ENCODE measurements at regions not wholly inside any gene's neighbourhood (a gene's known extent, or its start where the extent isn't known, plus 50 kb on each side); places are given as distances from the start of the nearest gene placed in this dataset.

DNA sequence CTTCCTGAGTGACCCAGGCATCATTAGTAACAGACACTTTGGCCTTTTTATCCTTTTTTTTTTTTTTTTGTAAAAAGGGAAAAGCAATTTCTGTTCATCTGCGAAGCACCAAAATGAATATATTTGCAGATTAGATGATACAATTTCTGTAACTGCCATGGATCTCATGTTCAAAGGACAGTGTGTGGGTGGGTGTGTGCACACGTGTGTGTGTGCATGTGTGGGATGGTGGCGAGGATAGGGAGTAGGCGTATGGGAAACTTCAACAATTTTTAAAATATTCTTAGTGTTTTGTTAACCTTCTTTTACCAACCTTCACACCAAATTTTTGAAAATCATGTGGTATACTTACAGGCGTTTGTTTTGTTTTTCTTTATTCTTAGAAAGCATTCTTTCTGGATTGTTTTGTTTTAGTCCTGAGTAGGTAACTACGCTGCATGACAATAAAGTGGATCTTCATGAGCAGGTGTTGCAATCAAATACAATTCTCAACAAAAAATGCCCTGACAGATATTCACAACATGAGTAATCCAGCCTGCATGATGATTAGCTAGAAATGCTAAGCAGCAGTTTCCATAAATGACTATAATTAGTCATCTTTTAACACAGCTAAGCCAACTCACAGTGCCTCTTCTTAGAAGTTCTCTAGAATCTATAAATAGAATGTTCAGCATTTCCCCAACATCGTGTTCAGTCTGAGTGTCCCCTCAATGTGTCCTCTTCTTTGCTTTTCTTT is 53.5 kb upstream of the RMDN2 start:
- peak; percentile 57 for DNase-seq (ENCODE audit: low read depth)
- TF ChIP-seq, protein P1, sequence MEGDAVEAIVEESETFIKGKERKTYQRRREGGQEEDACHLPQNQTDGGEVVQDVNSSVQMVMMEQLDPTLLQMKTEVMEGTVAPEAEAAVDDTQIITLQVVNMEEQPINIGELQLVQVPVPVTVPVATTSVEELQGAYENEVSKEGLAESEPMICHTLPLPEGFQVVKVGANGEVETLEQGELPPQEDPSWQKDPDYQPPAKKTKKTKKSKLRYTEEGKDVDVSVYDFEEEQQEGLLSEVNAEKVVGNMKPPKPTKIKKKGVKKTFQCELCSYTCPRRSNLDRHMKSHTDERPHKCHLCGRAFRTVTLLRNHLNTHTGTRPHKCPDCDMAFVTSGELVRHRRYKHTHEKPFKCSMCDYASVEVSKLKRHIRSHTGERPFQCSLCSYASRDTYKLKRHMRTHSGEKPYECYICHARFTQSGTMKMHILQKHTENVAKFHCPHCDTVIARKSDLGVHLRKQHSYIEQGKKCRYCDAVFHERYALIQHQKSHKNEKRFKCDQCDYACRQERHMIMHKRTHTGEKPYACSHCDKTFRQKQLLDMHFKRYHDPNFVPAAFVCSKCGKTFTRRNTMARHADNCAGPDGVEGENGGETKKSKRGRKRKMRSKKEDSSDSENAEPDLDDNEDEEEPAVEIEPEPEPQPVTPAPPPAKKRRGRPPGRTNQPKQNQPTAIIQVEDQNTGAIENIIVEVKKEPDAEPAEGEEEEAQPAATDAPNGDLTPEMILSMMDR (IDR thresholded peaks at IDR 0.05; ENCODE audit: insufficient read depth, low read depth, low read length, missing control alignments), result no peak
- H3K4me3 ChIP-seq (ENCODE audit: low read depth, low read length), result no peak overlapping the region

DNA sequence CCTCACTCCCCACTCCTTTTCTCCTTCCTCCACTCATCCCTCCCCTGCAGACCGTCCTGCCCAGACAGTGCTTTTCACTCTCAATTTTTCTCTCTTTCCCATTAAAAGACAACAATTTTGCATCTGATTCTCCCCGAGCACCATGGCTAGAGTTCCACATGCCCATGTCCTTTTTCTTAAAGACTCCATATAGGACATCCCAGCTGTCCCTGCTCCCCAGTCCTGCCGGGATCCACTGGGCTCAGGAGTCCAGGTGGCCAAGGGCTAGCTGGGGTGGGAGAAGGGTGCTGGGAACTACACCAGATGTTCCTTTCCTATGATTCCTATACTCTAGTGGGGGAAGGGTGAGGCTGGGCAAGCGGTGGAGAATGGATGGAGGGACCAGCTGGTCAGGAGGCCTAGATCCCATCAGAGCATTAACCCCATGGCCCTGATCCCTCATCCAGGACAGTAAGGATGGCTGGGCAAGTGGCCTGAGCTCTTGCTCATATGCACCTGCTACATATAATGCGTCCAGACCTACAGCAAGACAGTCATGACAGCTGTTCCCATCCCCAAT is 52.8 kb upstream of the RMDN2 start:
- TF ChIP-seq, protein P1 (IDR thresholded peaks at IDR 0.05; ENCODE audit: insufficient read depth, low read depth, low read length, missing control alignments), result no peak
- H3K4me3 ChIP-seq (ENCODE audit: low read depth, low read length), result no peak overlapping the region
- no peak for DNase-seq (ENCODE audit: low read depth)

DNA sequence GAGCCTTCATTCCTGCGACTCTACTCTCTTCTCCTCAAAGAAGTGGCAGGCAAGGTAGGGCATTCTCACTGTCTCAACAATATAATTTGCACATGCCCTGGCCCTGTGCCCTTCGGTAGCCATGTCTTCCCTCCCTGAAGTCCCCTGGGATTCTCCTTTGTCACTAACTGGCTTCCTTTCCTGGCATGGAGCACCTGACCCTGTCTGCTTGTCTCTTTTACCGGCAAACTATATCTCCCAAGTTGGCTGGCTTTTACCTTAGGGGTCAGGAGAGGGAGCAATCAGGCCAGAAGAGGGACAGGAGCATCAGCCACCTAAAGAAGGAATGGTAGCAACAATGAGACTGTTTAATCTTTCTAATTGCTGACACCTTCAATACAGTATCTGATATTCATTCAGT is 51.9 kb upstream of the RMDN2 start:
- TF ChIP-seq, protein P1 (IDR thresholded peaks at IDR 0.05; ENCODE audit: insufficient read depth, low read depth, low read length, missing control alignments), result no peak
- no peak overlapping the region for H3K4me3 ChIP-seq (ENCODE audit: low read depth, low read length)
- DNase-seq (ENCODE audit: low read depth), result no peak

DNA sequence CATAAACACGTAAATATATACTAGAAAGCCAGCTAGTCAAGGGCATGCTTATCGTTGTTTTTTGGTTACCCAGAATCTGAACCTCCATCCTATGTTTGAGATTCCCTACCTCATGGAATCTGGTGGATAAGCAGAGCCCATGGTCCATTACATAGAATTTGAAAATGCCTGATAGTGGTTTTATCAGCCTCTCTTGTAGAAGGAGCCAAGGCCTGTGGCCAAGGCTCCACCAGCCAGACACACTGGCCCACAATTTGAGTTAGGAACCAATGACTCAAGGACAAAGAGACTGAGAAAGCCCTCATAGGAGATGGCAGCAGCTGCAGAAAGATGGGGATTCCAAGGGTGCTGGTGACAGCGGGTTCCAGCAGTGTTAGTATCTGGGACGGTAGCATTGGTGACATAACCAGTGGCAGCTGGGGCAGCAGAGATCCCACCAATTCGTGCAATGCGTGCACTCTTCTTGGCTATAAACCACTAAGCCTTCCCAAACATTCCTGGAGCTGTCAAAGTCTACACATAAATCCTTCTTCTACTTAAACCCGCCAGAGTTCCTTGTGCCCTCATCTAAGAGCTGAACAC is 51.2 kb upstream of the RMDN2 start:
- no peak overlapping the region for H3K4me3 ChIP-seq (ENCODE audit: low read depth, low read length)
- no peak for DNase-seq (ENCODE audit: low read depth)
- TF ChIP-seq, protein P1 (IDR thresholded peaks at IDR 0.05; ENCODE audit: insufficient read depth, low read depth, low read length, missing control alignments), result no peak

DNA sequence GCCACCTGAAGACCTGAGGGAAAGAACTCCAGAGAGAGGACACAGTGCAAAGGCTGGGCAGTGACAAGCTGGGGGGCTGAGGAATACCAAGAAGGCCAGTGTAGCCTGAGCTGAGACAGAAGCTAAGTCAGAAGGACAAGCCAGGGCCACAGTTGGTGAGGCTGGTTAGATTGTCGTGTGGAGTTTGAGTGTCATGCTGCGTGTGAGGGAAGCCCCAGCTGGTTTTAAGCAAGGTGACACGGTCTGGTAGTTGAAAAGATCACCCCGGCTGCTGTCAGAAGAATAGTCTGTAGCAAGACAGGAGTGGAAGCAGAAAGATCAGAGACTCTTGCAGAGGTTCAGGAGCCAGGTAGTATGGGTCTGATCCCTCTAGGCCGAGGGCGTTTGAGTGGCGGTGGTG is 50.6 kb upstream of the RMDN2 start:
- peak; percentile 68 for DNase-seq (ENCODE audit: low read depth)
- H3K4me3 ChIP-seq (ENCODE audit: low read depth, low read length), result no peak overlapping the region
- TF ChIP-seq, protein P1 (IDR thresholded peaks at IDR 0.05; ENCODE audit: insufficient read depth, low read depth, low read length, missing control alignments), result no peak

Measured in GM12865 (cell line).